ENCODE measurements at regions not wholly inside any gene's neighbourhood (a gene's known extent, or its start where the extent isn't known, plus 50 kb on each side); places are given as distances from the start of the nearest gene placed in this dataset.

- Histone ChIP-seq H3K36me3 (ENCODE audit: control insufficient read depth in 3 of 3, insufficient read depth in 3 of 3, low read length in 3 of 3) (no peaks in the 10 kb centered on the region), H3K4me1 (ENCODE audit: control insufficient read depth in 3 of 3, insufficient read depth in 3 of 3, low read length in 3 of 3) (no peaks in the 10 kb centered on the region), H3K4me3 (ENCODE audit: low read length in 3 of 3) (no peak overlapping the region), H3K27me3 (ENCODE audit: control insufficient read depth in 3 of 3, insufficient read depth in 3 of 3, low read length in 3 of 3) (no peaks in the 10 kb centered on the region), H3K9ac (ENCODE audit: low read depth in 1 of 3, low read length in 3 of 3) (no peak overlapping the region), H3K9me3 (ENCODE audit: control insufficient read depth in 3 of 3, low read length in 3 of 3) (no peaks in the 10 kb centered on the region), H3K27ac (ENCODE audit: low read depth, low read length) (no peak overlapping the region)
These were observed 105.8 kb upstream of the ATXN7L3B start for GRCh38 chr12:74431801-74432200.

DNA sequence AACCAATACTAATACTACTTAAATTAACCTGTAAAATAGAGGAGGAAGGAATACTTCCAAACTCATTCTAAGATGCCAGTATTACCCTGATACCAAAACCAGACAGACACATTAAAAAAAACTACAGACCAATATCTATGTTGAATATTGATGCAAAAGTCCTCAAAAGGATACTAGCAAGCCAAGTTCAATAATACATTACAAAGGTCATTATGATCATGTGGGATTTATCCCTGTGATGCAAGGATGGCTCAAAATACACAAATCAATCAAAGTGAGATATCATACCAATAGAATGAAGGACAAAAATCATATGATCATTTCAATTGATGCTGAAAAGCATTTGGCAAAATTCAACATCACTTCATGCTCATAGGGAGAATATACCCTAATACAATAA lies 97.2 kb upstream of the ATXN7L3B start:
- Histone ChIP-seq H3K9ac (ENCODE audit: low read depth in 1 of 3, low read length in 3 of 3) (no peak overlapping the region), H3K9me3 (ENCODE audit: control insufficient read depth in 3 of 3, low read length in 3 of 3) (no peaks in the 10 kb centered on the region), H3K27me3 (ENCODE audit: control insufficient read depth in 3 of 3, insufficient read depth in 3 of 3, low read length in 3 of 3) (no peaks in the 10 kb centered on the region), H3K4me1 (ENCODE audit: control insufficient read depth in 3 of 3, insufficient read depth in 3 of 3, low read length in 3 of 3) (no peaks in the 10 kb centered on the region), H3K36me3 (ENCODE audit: control insufficient read depth in 3 of 3, insufficient read depth in 3 of 3, low read length in 3 of 3) (no peaks in the 10 kb centered on the region), H3K27ac (ENCODE audit: low read depth, low read length) (no peak overlapping the region), H3K4me3 (ENCODE audit: low read length in 3 of 3) (no peak overlapping the region)

DNA sequence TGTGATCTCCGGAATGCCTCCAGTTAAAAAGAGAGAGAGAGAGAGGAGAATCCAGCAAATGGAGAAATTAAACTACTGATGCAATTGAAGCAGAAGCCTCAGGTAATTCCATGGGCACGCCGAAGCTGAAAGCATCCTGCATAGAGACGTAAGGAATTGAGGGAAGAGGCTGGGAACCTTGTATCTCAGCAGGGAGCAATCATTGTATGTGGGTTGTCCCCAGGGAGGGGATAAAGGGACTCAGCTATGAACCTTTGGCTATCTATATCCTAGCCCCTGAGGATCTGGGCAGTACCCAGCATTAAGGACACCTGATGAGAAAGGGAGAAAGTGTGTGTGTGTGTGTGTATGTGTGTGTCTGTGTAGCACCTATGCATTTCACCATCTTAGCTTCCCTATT lies 95.8 kb upstream of the ATXN7L3B start:
- Histone ChIP-seq H3K4me3 (ENCODE audit: low read length in 3 of 3) (no peak overlapping the region), H3K4me1 (ENCODE audit: control insufficient read depth in 3 of 3, insufficient read depth in 3 of 3, low read length in 3 of 3) (no peaks in the 10 kb centered on the region), H3K27me3 (ENCODE audit: control insufficient read depth in 3 of 3, insufficient read depth in 3 of 3, low read length in 3 of 3) (no peaks in the 10 kb centered on the region), H3K9me3 (ENCODE audit: control insufficient read depth in 3 of 3, low read length in 3 of 3) (no peaks in the 10 kb centered on the region), H3K27ac (ENCODE audit: low read depth, low read length) (no peak overlapping the region), H3K9ac (ENCODE audit: low read depth in 1 of 3, low read length in 3 of 3) (no peak overlapping the region), H3K36me3 (ENCODE audit: control insufficient read depth in 3 of 3, insufficient read depth in 3 of 3, low read length in 3 of 3) (no peaks in the 10 kb centered on the region)

- H3K4me3 ChIP-seq (ENCODE audit: low read length in 3 of 3): no peak overlapping the region
- H3K36me3 ChIP-seq (ENCODE audit: control insufficient read depth in 3 of 3, insufficient read depth in 3 of 3, low read length in 3 of 3): no peaks in the 10 kb centered on the region
- H3K9me3 ChIP-seq (ENCODE audit: control insufficient read depth in 3 of 3, low read length in 3 of 3): no peaks in the 10 kb centered on the region
- no peak overlapping the region for H3K27ac ChIP-seq (ENCODE audit: low read depth, low read length)
- H3K27me3 ChIP-seq (ENCODE audit: control insufficient read depth in 3 of 3, insufficient read depth in 3 of 3, low read length in 3 of 3): no peaks in the 10 kb centered on the region
- H3K4me1 ChIP-seq (ENCODE audit: control insufficient read depth in 3 of 3, insufficient read depth in 3 of 3, low read length in 3 of 3): no peaks in the 10 kb centered on the region
- no peak overlapping the region for H3K9ac ChIP-seq (ENCODE audit: low read depth in 1 of 3, low read length in 3 of 3)
These were observed 91.2 kb upstream of the ATXN7L3B start for GRCh38 chr12:74446466-74446865.

DNA sequence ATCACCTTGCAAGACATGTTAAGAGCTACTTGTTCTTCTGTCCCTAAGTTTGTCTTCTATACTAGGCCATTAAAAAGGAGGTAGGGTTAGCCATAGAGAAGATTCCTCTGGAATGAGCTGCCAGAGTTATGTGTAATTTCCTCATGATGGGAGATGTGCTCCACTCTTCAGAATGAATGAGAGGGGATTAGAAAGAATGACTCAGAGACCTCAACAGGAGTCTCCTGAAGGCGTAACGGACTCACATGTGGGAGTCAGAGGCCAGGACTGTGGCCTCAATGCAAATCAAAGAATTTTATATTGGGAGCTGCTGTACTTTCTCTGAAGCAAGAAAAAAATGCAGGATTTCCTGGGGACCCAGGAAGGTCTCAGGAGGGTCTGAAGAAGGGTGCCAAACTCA lies 87.8 kb upstream of the ATXN7L3B start:
- no peak overlapping the region for H3K9ac ChIP-seq (ENCODE audit: low read depth in 1 of 3, low read length in 3 of 3)
- H3K27me3 ChIP-seq (ENCODE audit: control insufficient read depth in 3 of 3, insufficient read depth in 3 of 3, low read length in 3 of 3): no peaks in the 10 kb centered on the region
- no peak overlapping the region for H3K4me3 ChIP-seq (ENCODE audit: low read length in 3 of 3)
- H3K27ac ChIP-seq (ENCODE audit: low read depth, low read length): no peak overlapping the region
- no peaks in the 10 kb centered on the region for H3K9me3 ChIP-seq (ENCODE audit: control insufficient read depth in 3 of 3, low read length in 3 of 3)
- no peaks in the 10 kb centered on the region for H3K36me3 ChIP-seq (ENCODE audit: control insufficient read depth in 3 of 3, insufficient read depth in 3 of 3, low read length in 3 of 3)
- H3K4me1 ChIP-seq (ENCODE audit: control insufficient read depth in 3 of 3, insufficient read depth in 3 of 3, low read length in 3 of 3): no peaks in the 10 kb centered on the region

- Histone ChIP-seq H3K27me3 (ENCODE audit: control insufficient read depth in 3 of 3, insufficient read depth in 3 of 3, low read length in 3 of 3) (no peaks in the 10 kb centered on the region), H3K4me1 (ENCODE audit: control insufficient read depth in 3 of 3, insufficient read depth in 3 of 3, low read length in 3 of 3) (no peaks in the 10 kb centered on the region), H3K9ac (ENCODE audit: low read depth in 1 of 3, low read length in 3 of 3) (no peak overlapping the region), H3K27ac (ENCODE audit: low read depth, low read length) (no peak overlapping the region), H3K9me3 (ENCODE audit: control insufficient read depth in 3 of 3, low read length in 3 of 3) (no peaks in the 10 kb centered on the region), H3K36me3 (ENCODE audit: control insufficient read depth in 3 of 3, insufficient read depth in 3 of 3, low read length in 3 of 3) (no peaks in the 10 kb centered on the region), H3K4me3 (ENCODE audit: low read length in 3 of 3) (no peak overlapping the region)
These were observed 83.5 kb upstream of the ATXN7L3B start for GRCh38 chr12:74454109-74454508.

- Histone ChIP-seq H3K4me1 (ENCODE audit: control insufficient read depth in 3 of 3, insufficient read depth in 3 of 3, low read length in 3 of 3) (no peaks in the 10 kb centered on the region), H3K36me3 (ENCODE audit: control insufficient read depth in 3 of 3, insufficient read depth in 3 of 3, low read length in 3 of 3) (no peaks in the 10 kb centered on the region), H3K27ac (ENCODE audit: low read depth, low read length) (no peak overlapping the region), H3K9ac (ENCODE audit: low read depth in 1 of 3, low read length in 3 of 3) (no peak overlapping the region), H3K9me3 (ENCODE audit: control insufficient read depth in 3 of 3, low read length in 3 of 3) (no peaks in the 10 kb centered on the region), H3K27me3 (ENCODE audit: control insufficient read depth in 3 of 3, insufficient read depth in 3 of 3, low read length in 3 of 3) (no peaks in the 10 kb centered on the region), H3K4me3 (ENCODE audit: low read length in 3 of 3) (no peak overlapping the region)
These were observed 82.2 kb upstream of the ATXN7L3B start for GRCh38 chr12:74455429-74455828.

GRCh38 chr12:74456431-74456830 lies 81.2 kb upstream of the ATXN7L3B start:
- H3K27me3 ChIP-seq (ENCODE audit: control insufficient read depth in 3 of 3, insufficient read depth in 3 of 3, low read length in 3 of 3): no peaks in the 10 kb centered on the region
- no peak overlapping the region for H3K27ac ChIP-seq (ENCODE audit: low read depth, low read length)
- H3K9me3 ChIP-seq (ENCODE audit: control insufficient read depth in 3 of 3, low read length in 3 of 3): no peaks in the 10 kb centered on the region
- no peak overlapping the region for H3K9ac ChIP-seq (ENCODE audit: low read depth in 1 of 3, low read length in 3 of 3)
- no peaks in the 10 kb centered on the region for H3K36me3 ChIP-seq (ENCODE audit: control insufficient read depth in 3 of 3, insufficient read depth in 3 of 3, low read length in 3 of 3)
- no peak overlapping the region for H3K4me3 ChIP-seq (ENCODE audit: low read length in 3 of 3)
- H3K4me1 ChIP-seq (ENCODE audit: control insufficient read depth in 3 of 3, insufficient read depth in 3 of 3, low read length in 3 of 3): no peaks in the 10 kb centered on the region

DNA sequence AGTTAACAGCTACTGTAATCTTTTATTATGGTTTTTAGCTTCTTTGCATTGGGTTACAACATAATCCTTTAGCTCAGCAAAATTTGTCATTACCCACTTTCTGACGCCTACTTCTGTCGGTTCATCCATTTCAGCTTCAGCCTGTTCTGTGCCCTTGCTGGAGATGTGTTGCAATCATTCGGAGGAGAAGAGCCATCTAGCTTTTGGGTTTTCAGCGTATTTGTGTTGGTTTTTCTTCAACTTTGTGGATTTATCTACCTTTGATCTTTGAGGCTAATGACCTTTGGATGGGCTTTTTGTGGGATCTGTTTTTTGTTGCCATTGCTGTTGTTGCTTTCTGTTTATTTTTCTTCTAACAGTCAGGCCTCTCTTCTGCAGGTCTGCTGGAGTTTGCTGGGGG lies 69.2 kb upstream of the ATXN7L3B start:
- Histone ChIP-seq H3K36me3 (ENCODE audit: control insufficient read depth in 3 of 3, insufficient read depth in 3 of 3, low read length in 3 of 3) (no peaks in the 10 kb centered on the region), H3K4me3 (ENCODE audit: low read length in 3 of 3) (no peak overlapping the region), H3K9me3 (ENCODE audit: control insufficient read depth in 3 of 3, low read length in 3 of 3) (no peaks in the 10 kb centered on the region), H3K27ac (ENCODE audit: low read depth, low read length) (no peak overlapping the region), H3K27me3 (ENCODE audit: control insufficient read depth in 3 of 3, insufficient read depth in 3 of 3, low read length in 3 of 3) (no peaks in the 10 kb centered on the region), H3K9ac (ENCODE audit: low read depth in 1 of 3, low read length in 3 of 3) (no peak overlapping the region), H3K4me1 (ENCODE audit: control insufficient read depth in 3 of 3, insufficient read depth in 3 of 3, low read length in 3 of 3) (no peaks in the 10 kb centered on the region)

DNA sequence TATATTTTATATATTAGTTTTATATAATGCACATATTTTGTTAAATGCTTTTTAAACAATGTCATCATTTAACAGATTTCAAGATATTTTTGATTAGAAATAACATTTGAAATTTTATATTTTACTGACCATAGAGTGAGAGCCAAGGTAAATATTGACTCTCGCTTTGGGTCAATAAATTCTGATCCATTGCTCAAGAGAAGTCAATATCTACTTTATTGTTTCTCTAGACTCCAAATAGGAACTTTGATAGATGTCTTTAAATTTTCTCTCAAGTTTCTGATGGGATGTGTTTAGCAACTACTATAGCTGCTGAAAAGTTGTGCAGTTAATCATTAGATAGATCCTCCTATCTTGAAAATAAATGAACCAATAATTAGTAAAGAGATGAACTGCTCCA lies 61.4 kb upstream of the ATXN7L3B start:
- Histone ChIP-seq H3K4me3 (ENCODE audit: low read length in 3 of 3) (no peak overlapping the region), H3K4me1 (ENCODE audit: control insufficient read depth in 3 of 3, insufficient read depth in 3 of 3, low read length in 3 of 3) (no peaks in the 10 kb centered on the region), H3K9ac (ENCODE audit: low read depth in 1 of 3, low read length in 3 of 3) (no peak overlapping the region), H3K27me3 (ENCODE audit: control insufficient read depth in 3 of 3, insufficient read depth in 3 of 3, low read length in 3 of 3) (no peaks in the 10 kb centered on the region), H3K36me3 (ENCODE audit: control insufficient read depth in 3 of 3, insufficient read depth in 3 of 3, low read length in 3 of 3) (no peaks in the 10 kb centered on the region), H3K27ac (ENCODE audit: low read depth, low read length) (no peak overlapping the region), H3K9me3 (ENCODE audit: control insufficient read depth in 3 of 3, low read length in 3 of 3) (no peaks in the 10 kb centered on the region)

GRCh38 chr12:74481078-74481477 lies 56.6 kb upstream of the ATXN7L3B start:
- Histone ChIP-seq H3K27ac (ENCODE audit: low read depth, low read length) (no peak overlapping the region), H3K36me3 (ENCODE audit: control insufficient read depth in 3 of 3, insufficient read depth in 3 of 3, low read length in 3 of 3) (no peaks in the 10 kb centered on the region), H3K9ac (ENCODE audit: low read depth in 1 of 3, low read length in 3 of 3) (no peak overlapping the region), H3K9me3 (ENCODE audit: control insufficient read depth in 3 of 3, low read length in 3 of 3) (no peaks in the 10 kb centered on the region), H3K4me3 (ENCODE audit: low read length in 3 of 3) (no peak overlapping the region), H3K4me1 (ENCODE audit: control insufficient read depth in 3 of 3, insufficient read depth in 3 of 3, low read length in 3 of 3) (no peaks in the 10 kb centered on the region), H3K27me3 (ENCODE audit: control insufficient read depth in 3 of 3, insufficient read depth in 3 of 3, low read length in 3 of 3) (no peaks in the 10 kb centered on the region)

Data from skeletal muscle tissue (tissue), 3 donors.